IMR-90 (cell line): ENCODE measurements at regions not wholly inside any gene's neighbourhood (a gene's known extent, or its start where the extent isn't known, plus 50 kb on each side); places are given as distances from the start of the nearest gene placed in this dataset.

Experiments
- ATAC-seq: fragments of 200-7000 bp; cut with Tn5 transposase; 2 replicates; pipeline ENCODE4 v1.9.1; 2020; ENCODE audit warnings: low read depth, mild to moderate bottlenecking, moderate library complexity
- BruUV-seq: library from RNA; stranded (reverse); fragments of 400-500 nt; replicated peaks from 2 replicates; lab custom pipeline; 2021; lab: Mats Ljungman, UMichigan
- CTCF ChIA-PET: fragments of 300-600 bp; formaldehyde crosslinking; extraction: SDS; loops from one replicate; lab custom pipeline; 2021; ENCODE audit warnings: antibody characterized with exemption; lab: Yijun Ruan, JAX
- POLR2A ChIA-PET: fragments of 300-600 bp; sonication (Branson Sonifier 250); formaldehyde crosslinking; loops from one replicate; lab custom pipeline; 2022; ENCODE audit warnings: antibody characterized with exemption; ENCODE audit not compliant: unreplicated experiment; lab: Charles Lee
- DNase-seq: peaks from one replicate; pipeline ENCODE4 v3.0.0; 2013
- H2AFZ ChIP-seq: replicated peaks from 2 replicates; pipeline ENCODE3; 2013; ENCODE audit warnings: low read length, mild to moderate bottlenecking; ENCODE audit not compliant: poor library complexity
- H2AK5ac ChIP-seq: 2 replicates; pipeline ENCODE4 v1.6.1; 2013; ENCODE audit warnings: low read depth, low read length, inconsistent platforms
- H2AK9ac ChIP-seq: replicated peaks from 2 replicates; pipeline ENCODE3; 2013; ENCODE audit warnings: mild to moderate bottlenecking, low read depth, low read length, moderate library complexity; ENCODE audit not compliant: poor library complexity
- H2BK120ac ChIP-seq: 2 replicates; pipeline ENCODE4 v1.6.1; 2013; ENCODE audit warnings: low read depth, low read length, inconsistent platforms
- H2BK15ac ChIP-seq: 3 replicates; pipeline ENCODE4 v1.6.1; 2013; ENCODE audit warnings: low read depth, low read length, inconsistent platforms
- H2BK20ac ChIP-seq: 2 replicates; pipeline ENCODE4 v1.6.1; 2013; ENCODE audit warnings: low read depth, mild to moderate bottlenecking, inconsistent platforms, low read length, moderate library complexity
- H2BK5ac ChIP-seq: 2 replicates; pipeline ENCODE4 v1.6.1; 2013; ENCODE audit warnings: mild to moderate bottlenecking, low read depth, low read length, inconsistent platforms; ENCODE audit not compliant: poor library complexity, severe bottlenecking
- H3K14ac ChIP-seq: replicated peaks from 2 replicates; pipeline ENCODE4 v1.6.1; 2013; ENCODE audit warnings: low read depth, low read length, inconsistent platforms
- H3K18ac ChIP-seq: 2 replicates; pipeline ENCODE4 v1.6.1; 2013; ENCODE audit warnings: low read depth, low read length, control low read depth
- H3K23ac ChIP-seq: 2 replicates; pipeline ENCODE4 v1.6.1; 2013; ENCODE audit warnings: low read depth, low read length, inconsistent platforms
- H3K27ac ChIP-seq: 2 replicates; pipeline ENCODE4 v1.5.1; 2013; ENCODE audit warnings: mild to moderate bottlenecking, control low read depth, low read length; ENCODE audit not compliant: insufficient read depth
- H3K27me3 ChIP-seq: 2 replicates; pipeline ENCODE4 v1.6.1; 2013; ENCODE audit warnings: low read length; ENCODE audit not compliant: control insufficient read depth, insufficient read depth
- H3K36me3 ChIP-seq: 2 replicates; pipeline ENCODE4 v1.6.1; 2013; ENCODE audit warnings: low read length, mixed read lengths; ENCODE audit not compliant: control insufficient read depth, insufficient read depth
- H3K4ac ChIP-seq: 2 replicates; pipeline ENCODE4 v1.6.1; 2013; ENCODE audit warnings: low read depth, low read length, inconsistent platforms
- H3K4me1 ChIP-seq: 2 replicates; pipeline ENCODE4 v1.6.1; 2013; ENCODE audit warnings: low read length, mixed read lengths; ENCODE audit not compliant: control insufficient read depth, insufficient read depth
- H3K4me2 ChIP-seq: 2 replicates; pipeline ENCODE4 v1.6.1; 2013; ENCODE audit warnings: low read depth, mild to moderate bottlenecking, control low read depth, low read length, moderate library complexity
- H3K4me3 ChIP-seq: 2 replicates; pipeline ENCODE4 v1.5.1; 2013; ENCODE audit warnings: low read depth, mild to moderate bottlenecking, control low read depth, low read length, moderate library complexity; ENCODE audit not compliant: insufficient read depth
- H3K56ac ChIP-seq: 2 replicates; pipeline ENCODE4 v1.6.1; 2013; ENCODE audit warnings: low read length, inconsistent platforms; ENCODE audit not compliant: insufficient read depth; ENCODE audit errors: extremely low read depth
- H3K79me1 ChIP-seq, 2 experiments: 2 replicates each; pipeline ENCODE4 v1.6.1; 2013; ENCODE audit warnings: low read length in 2 of 2, inconsistent platforms in 1 of 2, low read depth in 1 of 2
- H3K9ac ChIP-seq: 2 replicates; pipeline ENCODE4 v1.6.1; 2013; ENCODE audit warnings: low read depth, low read length, control low read depth
- H3K9me1 ChIP-seq: 2 replicates; pipeline ENCODE4 v1.6.1; 2013; ENCODE audit warnings: low read length, inconsistent platforms; ENCODE audit not compliant: insufficient read depth
- H3K9me3 ChIP-seq: 2 replicates; pipeline ENCODE4 v1.6.1; 2013; ENCODE audit warnings: low read length; ENCODE audit not compliant: control insufficient read depth, insufficient read depth
- H4K20me1 ChIP-seq: 2 replicates; pipeline ENCODE4 v1.6.1; 2013; ENCODE audit warnings: low read length, inconsistent platforms; ENCODE audit not compliant: insufficient read depth
- H4K5ac ChIP-seq: 2 replicates; pipeline ENCODE4 v1.6.1; 2013; ENCODE audit warnings: mild to moderate bottlenecking, low read depth, low read length, control low read depth
- H4K8ac ChIP-seq, 2 experiments: 2 replicates each; pipeline ENCODE4 v1.6.1; 2013; ENCODE audit warnings: low read depth in 2 of 2, low read length in 2 of 2, control low read depth in 1 of 2, inconsistent platforms in 1 of 2
- H4K91ac ChIP-seq: 2 replicates; pipeline ENCODE4 v1.6.1; 2013; ENCODE audit warnings: low read depth, low read length, inconsistent platforms; ENCODE audit not compliant: insufficient read depth
- BHLHE40 ChIP-seq: fragments of 150-350 bp; IDR thresholded peaks from 2 replicates; pipeline ENCODE4 v1.6.1; 2016; ENCODE audit warnings: mild to moderate bottlenecking, low read depth, low read length
- CEBPB ChIP-seq: IDR thresholded peaks from 2 replicates; pipeline ENCODE4 v1.6.1; 2012; ENCODE audit warnings: low read depth, low read length, improper control_type of control experiment
- CHD1 ChIP-seq: IDR thresholded peaks from 2 replicates; pipeline ENCODE4 v1.6.1; 2012; ENCODE audit warnings: low read depth, low read length, improper control_type of control experiment
- CTCF ChIP-seq: conservative IDR thresholded peaks from 2 replicates; pipeline ENCODE4 v1.5.1; 2012; ENCODE audit warnings: mild to moderate bottlenecking, low read depth, low read length, improper control_type of control experiment
- MAFK ChIP-seq: IDR thresholded peaks from 2 replicates; pipeline ENCODE4 v1.6.1; 2012; ENCODE audit warnings: low read depth, low read length, improper control_type of control experiment
- MAZ ChIP-seq: IDR thresholded peaks from 2 replicates; pipeline ENCODE4 v1.6.1; 2012; ENCODE audit warnings: low read depth, mild to moderate bottlenecking, low read length, improper control_type of control experiment, moderate library complexity, borderline replicate concordance
- MXI1 ChIP-seq: IDR thresholded peaks from 2 replicates; pipeline ENCODE4 v1.6.1; 2012; ENCODE audit warnings: low read depth, mild to moderate bottlenecking, low read length, moderate library complexity, borderline replicate concordance
- POLR2A ChIP-seq: IDR thresholded peaks from 2 replicates; pipeline ENCODE4 v1.6.1; 2012; ENCODE audit warnings: mild to moderate bottlenecking, low read depth, low read length
- RCOR1 ChIP-seq: IDR thresholded peaks from 2 replicates; pipeline ENCODE4 v1.6.1; 2012; ENCODE audit warnings: mild to moderate bottlenecking, low read length, improper control_type of control experiment; ENCODE audit not compliant: insufficient replicate concordance
- SMC3 ChIP-seq: fragments of 150-350 bp; IDR thresholded peaks from 2 replicates; pipeline ENCODE4 v1.6.1; 2016; ENCODE audit warnings: low read depth, mild to moderate bottlenecking, antibody characterized with exemption, low read length, moderate library complexity
- USF2 ChIP-seq: fragments of 150-350 bp; IDR thresholded peaks from 2 replicates; pipeline ENCODE4 v1.6.1; 2017; ENCODE audit warnings: mild to moderate bottlenecking, antibody characterized with exemption, low read length, low read depth
- WGBS, 2 experiments: methylation state at CpG; one replicate each; pipeline versions ENCODE4 v1.1.5 to v1.1.7; 2013; ENCODE audit warnings: missing lambda C conversion rate in 2 of 2; ENCODE audit not compliant: insufficient read length in 1 of 2; ENCODE audit errors: extremely low coverage in 2 of 2; 5-methylcytosine and 5-hydroxymethylcytosine counted together
- dilution Hi-C: fragments of 300-500 bp; cut with HindIII; formaldehyde crosslinking; loops from one replicate; pipeline ENCODE4 v1.14.3; 2018; ENCODE audit warnings: low sequenced_read_pairs; ENCODE audit not compliant: unreplicated experiment
- in situ Hi-C: fragments of 300-500 bp; cut with MboI; formaldehyde crosslinking; loops from 3 replicates; pipeline ENCODE4 v1.14.3; 2019; ENCODE audit warnings: low sequenced_read_pairs, inconsistent platforms, mixed read lengths
- intact Hi-C: fragments of 100-400 bp; cut with micrococcal nuclease; formaldehyde crosslinking; loops from 2 replicates; pipeline ENCODE4 v1.10.0; 2022

- intact Hi-C loops, result loop anchor here (5.0 kb wide), 2 partner anchors 187 to 607 kb away; no protein-coding TSS in a partner anchor
- no peak overlapping the region for H3K4me3 ChIP-seq
- POLR2A ChIA-PET, result interaction anchor here (0.7 kb wide), 1 partner anchor 364 kb away, joined by 3 read pairs; no protein-coding TSS in a partner anchor
These were observed 709.8 kb downstream of the EPM2A start for GRCh38 chr6:145025488-145025887.

More at GRCh38 chr6:145025488-145025887, 709.8 kb downstream of the EPM2A start:
- Histone ChIP-seq H3K4me2 (no peak overlapping the region), H3K79me1 (no peaks in the 10 kb centered on the region), H2AK5ac (no peak overlapping the region), H3K14ac (no peak overlapping the region), H3K9me1 (no peaks in the 10 kb centered on the region), H4K91ac (no peak overlapping the region), H3K27me3 (no peaks in the 10 kb centered on the region), H3K18ac (no peak overlapping the region), H2BK5ac (no peak overlapping the region), H2AFZ (no peak overlapping the region), H4K8ac (no peak overlapping the region), H3K23ac (no peak overlapping the region), H3K56ac (no peak overlapping the region), H2BK20ac (no peak overlapping the region), H4K5ac (no peak overlapping the region), H3K9ac (no peak overlapping the region), H3K4ac (no peak overlapping the region), H2AK9ac (no peak overlapping the region), H3K9me3 (no peaks in the 10 kb centered on the region), H2BK120ac (no peak overlapping the region), H3K36me3 (no peaks in the 10 kb centered on the region), H4K20me1 (no peaks in the 10 kb centered on the region), H2BK15ac (no peak overlapping the region), H3K4me1 (no peaks in the 10 kb centered on the region), H3K27ac (no peak overlapping the region)
- CTCF ChIA-PET, result interaction anchor here (0.7 kb wide), 2 partner anchors 212 to 440 kb away, joined by 3 read pairs; no protein-coding TSS in a partner anchor
- dilution Hi-C loops (no loop called here), in situ Hi-C loops (no loop called here)
- WGBS, 2 experiments, result no CpG with 5 or more reads among the region's 2 CpGs
- TF ChIP-seq SMC3 (no peak), CHD1 (no peak), POLR2A (no peak), MAZ (no peak), MXI1 (no peak), CTCF (no peak), CEBPB (no peak), RCOR1 (no peak), USF2 (no peak), BHLHE40 (no peak), MAFK (no peak)
- DNase-seq (no peak), ATAC-seq (no peak)
- no TSS peak for BruUV-seq
